ENCODE measurements at regions not wholly inside any gene's neighbourhood (a gene's known extent, or its start where the extent isn't known, plus 50 kb on each side); places are given as distances from the start of the nearest gene placed in this dataset.

GRCh38 chr3:71994906-71995305 is 210.0 kb upstream of the PROK2 start:
- Histone ChIP-seq H3K27me3 (ENCODE audit: control insufficient read depth in 3 of 3, insufficient read depth in 3 of 3, low read length in 2 of 3) (peaks cover 0 to 13% (median 0%) of the 10 kb centered on the region in 3 donors), H3K4me1 (ENCODE audit: control insufficient read depth in 5 of 5, insufficient read depth in 5 of 5, low read length in 5 of 5) (peaks cover 0 to 1% (median 0%) of the 10 kb centered on the region in 5 donors), H3K9ac (ENCODE audit: insufficient read depth in 1 of 2, low read length in 2 of 2) (no peak overlapping the region), H3K4me3 (no peak overlapping the region), H3K27ac (ENCODE audit: low read depth in 1 of 2, low read length in 1 of 2) (no peak overlapping the region), H3K9me3 (ENCODE audit: control insufficient read depth in 4 of 4, insufficient read depth in 3 of 4, low read length in 3 of 4) (no peaks in the 10 kb centered on the region), H3K36me3 (ENCODE audit: control insufficient read depth in 4 of 4, insufficient read depth in 4 of 4, low read length in 4 of 4) (no peaks in the 10 kb centered on the region)
- TF ChIP-seq, protein P1, sequence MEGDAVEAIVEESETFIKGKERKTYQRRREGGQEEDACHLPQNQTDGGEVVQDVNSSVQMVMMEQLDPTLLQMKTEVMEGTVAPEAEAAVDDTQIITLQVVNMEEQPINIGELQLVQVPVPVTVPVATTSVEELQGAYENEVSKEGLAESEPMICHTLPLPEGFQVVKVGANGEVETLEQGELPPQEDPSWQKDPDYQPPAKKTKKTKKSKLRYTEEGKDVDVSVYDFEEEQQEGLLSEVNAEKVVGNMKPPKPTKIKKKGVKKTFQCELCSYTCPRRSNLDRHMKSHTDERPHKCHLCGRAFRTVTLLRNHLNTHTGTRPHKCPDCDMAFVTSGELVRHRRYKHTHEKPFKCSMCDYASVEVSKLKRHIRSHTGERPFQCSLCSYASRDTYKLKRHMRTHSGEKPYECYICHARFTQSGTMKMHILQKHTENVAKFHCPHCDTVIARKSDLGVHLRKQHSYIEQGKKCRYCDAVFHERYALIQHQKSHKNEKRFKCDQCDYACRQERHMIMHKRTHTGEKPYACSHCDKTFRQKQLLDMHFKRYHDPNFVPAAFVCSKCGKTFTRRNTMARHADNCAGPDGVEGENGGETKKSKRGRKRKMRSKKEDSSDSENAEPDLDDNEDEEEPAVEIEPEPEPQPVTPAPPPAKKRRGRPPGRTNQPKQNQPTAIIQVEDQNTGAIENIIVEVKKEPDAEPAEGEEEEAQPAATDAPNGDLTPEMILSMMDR (IDR thresholded peaks at IDR 0.05; ENCODE audit: control extremely low read depth, extremely low read depth) = no peak
- DNase-seq (no peak), ATAC-seq (ENCODE audit: insufficient read depth, low FRiP score) (no peak)
- WGBS, 2 donors = 12 to 29% methylated on average over 3 of the region's 3 CpGs

DNA sequence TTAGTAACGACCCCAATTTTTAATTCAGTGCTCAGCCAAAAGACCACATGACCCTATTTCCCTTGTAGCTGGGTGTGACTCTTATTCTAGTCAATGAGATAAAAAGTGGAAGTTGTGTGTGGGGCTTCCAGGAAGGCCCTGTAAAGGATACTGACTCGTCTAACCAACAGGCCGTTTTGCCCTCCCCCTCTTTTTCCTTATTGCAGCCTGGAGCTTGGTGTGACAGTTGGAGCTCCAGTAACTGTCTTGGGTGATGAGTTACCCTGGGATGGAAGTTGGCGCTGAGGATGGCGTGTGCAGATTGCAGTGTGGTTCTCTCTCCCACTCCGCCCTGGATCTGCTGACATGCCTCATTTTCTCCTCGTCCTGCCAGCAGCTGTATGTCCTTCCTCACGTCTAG is 209.3 kb upstream of the PROK2 start:
- 36 to 67% methylated on average over 8 of the region's 8 CpGs for WGBS, 2 donors
- Histone ChIP-seq H3K4me3 (no peak overlapping the region), H3K36me3 (ENCODE audit: control insufficient read depth in 4 of 4, insufficient read depth in 4 of 4, low read length in 4 of 4) (no peaks in the 10 kb centered on the region), H3K9me3 (ENCODE audit: control insufficient read depth in 4 of 4, insufficient read depth in 3 of 4, low read length in 3 of 4) (peaks cover 0 to 2% (median 0%) of the 10 kb centered on the region in 4 donors), H3K9ac (ENCODE audit: insufficient read depth in 1 of 2, low read length in 2 of 2) (no peak overlapping the region), H3K4me1 (ENCODE audit: control insufficient read depth in 5 of 5, insufficient read depth in 5 of 5, low read length in 5 of 5) (peaks cover 0 to 1% (median 0%) of the 10 kb centered on the region in 5 donors), H3K27ac (ENCODE audit: low read depth in 1 of 2, low read length in 1 of 2) (no peak overlapping the region), H3K27me3 (ENCODE audit: control insufficient read depth in 3 of 3, insufficient read depth in 3 of 3, low read length in 2 of 3) (peaks cover 0 to 13% (median 0%) of the 10 kb centered on the region in 3 donors)
- TF ChIP-seq, protein P1 (IDR thresholded peaks at IDR 0.05; ENCODE audit: control extremely low read depth, extremely low read depth) = no peak
- ATAC-seq (ENCODE audit: insufficient read depth, low FRiP score) (no peak), DNase-seq (no peak)

- 67 to 98% methylated on average over 2 of the region's 2 CpGs for WGBS, 2 donors
- Histone ChIP-seq H3K4me3 (no peak overlapping the region), H3K27ac (ENCODE audit: low read depth in 1 of 2, low read length in 1 of 2) (no peak overlapping the region), H3K27me3 (ENCODE audit: control insufficient read depth in 3 of 3, insufficient read depth in 3 of 3, low read length in 2 of 3) (peaks cover 0 to 5% (median 0%) of the 10 kb centered on the region in 3 donors), H3K9ac (ENCODE audit: insufficient read depth in 1 of 2, low read length in 2 of 2) (no peak overlapping the region), H3K36me3 (ENCODE audit: control insufficient read depth in 4 of 4, insufficient read depth in 4 of 4, low read length in 4 of 4) (no peaks in the 10 kb centered on the region), H3K9me3 (ENCODE audit: control insufficient read depth in 4 of 4, insufficient read depth in 3 of 4, low read length in 3 of 4) (peaks cover 0 to 3% (median 0%) of the 10 kb centered on the region in 4 donors), H3K4me1 (ENCODE audit: control insufficient read depth in 5 of 5, insufficient read depth in 5 of 5, low read length in 5 of 5) (peaks cover 0 to 1% (median 0%) of the 10 kb centered on the region in 5 donors)
- ATAC-seq (ENCODE audit: insufficient read depth, low FRiP score) (no peak), DNase-seq (no peak)
- TF ChIP-seq, protein P1 (IDR thresholded peaks at IDR 0.05; ENCODE audit: control extremely low read depth, extremely low read depth) = no peak
Measured at GRCh38 chr3:71991681-71992080, 206.7 kb upstream of the PROK2 start.

- ATAC-seq (ENCODE audit: insufficient read depth, low FRiP score) (no peak), DNase-seq (no peak)
- Histone ChIP-seq H3K4me3 (no peak overlapping the region), H3K9ac (ENCODE audit: insufficient read depth in 1 of 2, low read length in 2 of 2) (no peak overlapping the region), H3K27me3 (ENCODE audit: control insufficient read depth in 3 of 3, insufficient read depth in 3 of 3, low read length in 2 of 3) (no peaks in the 10 kb centered on the region), H3K36me3 (ENCODE audit: control insufficient read depth in 4 of 4, insufficient read depth in 4 of 4, low read length in 4 of 4) (no peaks in the 10 kb centered on the region), H3K9me3 (ENCODE audit: control insufficient read depth in 4 of 4, insufficient read depth in 3 of 4, low read length in 3 of 4) (peaks cover 0 to 3% (median 0%) of the 10 kb centered on the region in 4 donors), H3K4me1 (ENCODE audit: control insufficient read depth in 5 of 5, insufficient read depth in 5 of 5, low read length in 5 of 5) (peaks cover 0 to 1% (median 0%) of the 10 kb centered on the region in 5 donors), H3K27ac (ENCODE audit: low read depth in 1 of 2, low read length in 1 of 2) (no peak overlapping the region)
- WGBS, 2 donors = 77 to 86% methylated on average over 3 of the region's 3 CpGs
- TF ChIP-seq, protein P1 (IDR thresholded peaks at IDR 0.05; ENCODE audit: control extremely low read depth, extremely low read depth) = no peak
Measured at GRCh38 chr3:71991046-71991445, 206.1 kb upstream of the PROK2 start.
